KMS-11 (cell line): ENCODE measurements at regions not wholly inside any gene's neighbourhood (a gene's known extent, or its start where the extent isn't known, plus 50 kb on each side); places are given as distances from the start of the nearest gene placed in this dataset.

Source experiments
- H2AFZ ChIP-seq: fragments of 200-600 bp; sonication (generic); 2 replicates; pipeline ENCODE4 v1.6.1; 2016; ENCODE audit warnings: antibody characterized with exemption, mixed run types, low read depth
- H3K27ac ChIP-seq: fragments of 200-600 bp; sonication (generic); 2 replicates; pipeline ENCODE4 v1.6.1; 2016; ENCODE audit warnings: mild to moderate bottlenecking, mixed run types
- H3K27me3 ChIP-seq: fragments of 200-600 bp; sonication (generic); 2 replicates; pipeline ENCODE4 v1.6.1; 2017; ENCODE audit warnings: mild to moderate bottlenecking, low read depth, mixed run types, moderate library complexity; ENCODE audit not compliant: insufficient read depth
- H3K36me3 ChIP-seq: fragments of 200-600 bp; sonication (generic); 2 replicates; pipeline ENCODE4 v1.6.1; 2017; ENCODE audit warnings: mild to moderate bottlenecking, mixed run types; ENCODE audit not compliant: insufficient read depth
- H3K4me1 ChIP-seq: fragments of 200-600 bp; sonication (generic); 2 replicates; pipeline ENCODE4 v1.6.1; 2016; ENCODE audit warnings: mild to moderate bottlenecking, low read depth, mixed run types; ENCODE audit not compliant: poor library complexity, severe bottlenecking
- H3K4me2 ChIP-seq: fragments of 200-600 bp; sonication (generic); 2 replicates; pipeline ENCODE4 v1.7.0; 2016; ENCODE audit warnings: mild to moderate bottlenecking, mixed run types
- H3K4me3 ChIP-seq: fragments of 200-600 bp; sonication (generic); IDR thresholded peaks from 2 replicates; pipeline ENCODE4 v1.6.1; 2017; ENCODE audit warnings: low read depth, low read length, mixed read lengths; ENCODE audit not compliant: insufficient read depth
- H3K79me2 ChIP-seq: fragments of 200-600 bp; sonication (generic); 2 replicates; pipeline ENCODE4 v1.6.1; 2016; ENCODE audit warnings: low read depth, mixed run types; ENCODE audit not compliant: insufficient read depth
- H3K9ac ChIP-seq: fragments of 200-600 bp; sonication (generic); 2 replicates; pipeline ENCODE4 v1.6.1; 2016; ENCODE audit warnings: mild to moderate bottlenecking, mixed run types
- H4K20me1 ChIP-seq: fragments of 200-600 bp; sonication (generic); 2 replicates; pipeline ENCODE4 v1.6.1; 2016; ENCODE audit warnings: mild to moderate bottlenecking, mixed run types; ENCODE audit not compliant: insufficient read depth
- TF ChIP-seq, protein P1 (sequence below): fragments of 200-600 bp; sonication (generic); conservative IDR thresholded peaks from 2 replicates; pipeline ENCODE4 v1.6.1; 2017; ENCODE audit warnings: low read depth, mild to moderate bottlenecking, antibody characterized with exemption, low read length, moderate library complexity, mixed read lengths

DNA sequence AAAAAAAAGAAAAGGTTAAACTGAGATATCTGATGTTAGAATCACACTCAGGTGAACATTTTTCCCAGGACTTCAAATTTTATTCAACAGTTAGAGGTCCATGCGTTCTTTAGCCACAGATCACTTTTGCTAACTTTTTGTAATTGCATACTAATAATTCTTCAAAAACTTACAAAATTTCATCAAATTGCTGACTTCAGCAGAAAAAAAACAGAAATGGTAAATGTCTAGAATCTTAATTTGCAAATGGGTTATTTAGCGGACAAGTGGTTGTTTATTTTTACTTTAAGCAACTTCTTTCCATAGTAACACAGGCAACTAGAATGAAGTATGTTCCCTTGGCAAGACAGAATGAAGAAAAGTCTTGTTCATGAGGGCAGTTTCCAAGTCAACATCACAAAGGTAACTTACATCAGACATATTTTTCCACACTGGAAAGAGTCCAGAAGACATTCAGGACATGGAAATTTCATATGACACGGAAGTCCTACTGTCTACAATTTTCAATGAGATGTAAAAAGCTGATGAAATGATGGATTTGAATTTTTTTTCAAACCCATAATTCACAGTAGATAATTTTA lies 62.5 kb upstream of the SOX5 start:
- H3K4me2 ChIP-seq, result no peak overlapping the region
- no peaks in the 10 kb centered on the region for H3K27me3 ChIP-seq
- TF ChIP-seq, protein P1, sequence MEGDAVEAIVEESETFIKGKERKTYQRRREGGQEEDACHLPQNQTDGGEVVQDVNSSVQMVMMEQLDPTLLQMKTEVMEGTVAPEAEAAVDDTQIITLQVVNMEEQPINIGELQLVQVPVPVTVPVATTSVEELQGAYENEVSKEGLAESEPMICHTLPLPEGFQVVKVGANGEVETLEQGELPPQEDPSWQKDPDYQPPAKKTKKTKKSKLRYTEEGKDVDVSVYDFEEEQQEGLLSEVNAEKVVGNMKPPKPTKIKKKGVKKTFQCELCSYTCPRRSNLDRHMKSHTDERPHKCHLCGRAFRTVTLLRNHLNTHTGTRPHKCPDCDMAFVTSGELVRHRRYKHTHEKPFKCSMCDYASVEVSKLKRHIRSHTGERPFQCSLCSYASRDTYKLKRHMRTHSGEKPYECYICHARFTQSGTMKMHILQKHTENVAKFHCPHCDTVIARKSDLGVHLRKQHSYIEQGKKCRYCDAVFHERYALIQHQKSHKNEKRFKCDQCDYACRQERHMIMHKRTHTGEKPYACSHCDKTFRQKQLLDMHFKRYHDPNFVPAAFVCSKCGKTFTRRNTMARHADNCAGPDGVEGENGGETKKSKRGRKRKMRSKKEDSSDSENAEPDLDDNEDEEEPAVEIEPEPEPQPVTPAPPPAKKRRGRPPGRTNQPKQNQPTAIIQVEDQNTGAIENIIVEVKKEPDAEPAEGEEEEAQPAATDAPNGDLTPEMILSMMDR, result no peak
- H3K27ac ChIP-seq, result no peak overlapping the region
- H3K9ac ChIP-seq, result no peak overlapping the region
- H4K20me1 ChIP-seq, result no peaks in the 10 kb centered on the region
- H3K79me2 ChIP-seq, result no peaks in the 10 kb centered on the region
- H3K4me1 ChIP-seq, result no peaks in the 10 kb centered on the region
- H3K4me3 ChIP-seq, result no peak overlapping the region
- H2AFZ ChIP-seq, result no peak overlapping the region
- no peaks in the 10 kb centered on the region for H3K36me3 ChIP-seq

DNA sequence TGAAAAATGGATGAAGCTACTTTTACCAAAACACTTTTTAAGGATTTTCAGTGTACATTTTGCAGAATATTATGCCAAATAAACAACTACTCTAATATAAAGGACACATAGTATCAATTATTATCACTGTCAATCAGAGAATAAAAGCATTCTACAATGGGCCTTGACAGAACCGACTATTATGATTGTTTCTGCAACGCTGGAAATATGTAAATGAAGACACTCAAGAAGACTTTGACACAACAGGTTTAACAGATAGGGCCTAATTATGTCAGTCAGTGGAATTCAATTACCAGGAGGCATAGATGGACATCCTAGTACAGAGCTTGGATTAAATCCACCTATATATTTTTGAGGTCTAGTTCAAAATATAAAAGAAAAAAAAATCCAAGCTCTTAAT lies 58.7 kb upstream of the SOX5 start:
- Histone ChIP-seq H3K27ac (no peak overlapping the region), H3K27me3 (no peaks in the 10 kb centered on the region), H3K4me3 (no peak overlapping the region), H4K20me1 (no peaks in the 10 kb centered on the region), H3K36me3 (no peaks in the 10 kb centered on the region), H2AFZ (no peak overlapping the region), H3K79me2 (no peaks in the 10 kb centered on the region), H3K4me1 (no peaks in the 10 kb centered on the region), H3K4me2 (no peak overlapping the region), H3K9ac (no peak overlapping the region)
- TF ChIP-seq, protein P1, result no peak
